H1 (cell line): ENCODE measurements at regions not wholly inside any gene's neighbourhood (a gene's known extent, or its start where the extent isn't known, plus 50 kb on each side); places are given as distances from the start of the nearest gene placed in this dataset.

Source experiments
- CTCF ChIA-PET: fragments of 300-600 bp; sonication (Branson Sonifier 250); formaldehyde crosslinking; loops from one replicate; lab custom pipeline; 2021; ENCODE audit not compliant: partially characterized antibody; lab: Charles Lee
- POLR2A ChIA-PET: fragments of 300-600 bp; sonication (Branson Sonifier 250); formaldehyde crosslinking; loops from one replicate; lab custom pipeline; 2021; ENCODE audit warnings: inconsistent platforms; ENCODE audit not compliant: partially characterized antibody; lab: Charles Lee
- DNase-seq, 2 experiments: peaks; one replicate each; pipeline versions ENCODE4 v3.0.0 to v3.0.0-alpha.2; 2010 to 2022; ENCODE audit warnings: low spot score in 2 of 2, low read depth in 1 of 2, mixed read lengths in 1 of 2
- FAIRE-seq: peaks from 2 replicates; lab custom pipeline; 2011; peaks lifted over from hg19 to GRCh38; lab: Jason Lieb, UNC
- H2AFZ ChIP-seq: 2 replicates; pipeline ENCODE4 v1.8.1; 2012; ENCODE audit warnings: low read length, inconsistent platforms
- H2AK5ac ChIP-seq: 2 replicates; pipeline ENCODE4 v1.6.1; 2013; ENCODE audit warnings: low read depth, low read length
- H2BK120ac ChIP-seq: replicated peaks from 2 replicates; pipeline ENCODE3; 2013; ENCODE audit warnings: low read depth, low read length, inconsistent platforms
- H2BK12ac ChIP-seq: 2 replicates; pipeline ENCODE4 v1.6.1; 2013; ENCODE audit warnings: low read depth, low read length
- H2BK15ac ChIP-seq: 2 replicates; pipeline ENCODE4 v1.6.1; 2013; ENCODE audit warnings: low read length
- H2BK20ac ChIP-seq: 2 replicates; pipeline ENCODE4 v1.6.1; 2013; ENCODE audit warnings: low read length
- H2BK5ac ChIP-seq: 2 replicates; pipeline ENCODE4 v1.6.1; 2013; ENCODE audit warnings: low read depth, low read length
- H3K14ac ChIP-seq: 2 replicates; pipeline ENCODE4 v1.6.1; 2013; ENCODE audit warnings: inconsistent platforms; ENCODE audit not compliant: insufficient read length
- H3K18ac ChIP-seq: 2 replicates; pipeline ENCODE4 v1.6.1; 2013; ENCODE audit warnings: low read length; ENCODE audit errors: extremely low read depth
- H3K23ac ChIP-seq: 2 replicates; pipeline ENCODE4 v1.6.1; 2013; ENCODE audit warnings: inconsistent platforms; ENCODE audit not compliant: insufficient read length
- H3K23me2 ChIP-seq: 2 replicates; pipeline ENCODE4 v1.6.1; 2013; ENCODE audit warnings: low read depth, low read length
- H3K27ac ChIP-seq: 2 replicates; pipeline ENCODE4 v1.6.1; 2011; ENCODE audit warnings: low read depth, low read length, inconsistent platforms
- H3K27me3 ChIP-seq, 4 experiments: replicated peaks in 1 of 4; 1 replicate in 1 of 4; 2 replicates in 3 of 4; pipeline versions ENCODE4 v1.6.1 to v1.8.1; 2011 to 2013; ENCODE audit warnings: low read length in 3 of 4, mild to moderate bottlenecking in 3 of 4, inconsistent platforms in 2 of 4, mixed read lengths in 2 of 4, moderate library complexity in 1 of 4; ENCODE audit not compliant: control insufficient read depth in 3 of 4, insufficient read depth in 3 of 4; ENCODE audit errors: extremely low read depth in 1 of 4
- H3K36me3 ChIP-seq, 4 experiments: 2 replicates each; pipeline versions ENCODE4 v1.6.1 to v1.8.1; 2011 to 2013; ENCODE audit warnings: mild to moderate bottlenecking in 4 of 4, low read length in 3 of 4, moderate library complexity in 2 of 4, control low read depth in 1 of 4, inconsistent platforms in 1 of 4; ENCODE audit not compliant: insufficient read depth in 4 of 4, control insufficient read depth in 2 of 4
- H3K4ac ChIP-seq: replicated peaks from 2 replicates; pipeline ENCODE3; 2013; ENCODE audit warnings: low read length, low read depth, mixed read lengths, inconsistent platforms; ENCODE audit not compliant: insufficient read length
- H3K4me1 ChIP-seq, 4 experiments: replicated peaks in 1 of 4; 1 replicate in 1 of 4; 2 replicates in 3 of 4; pipeline versions ENCODE4 v1.6.1 to v1.8.1; 2011 to 2013; ENCODE audit warnings: low read length in 3 of 4, inconsistent platforms in 2 of 4, mixed read lengths in 1 of 4; ENCODE audit not compliant: insufficient read depth in 4 of 4, control insufficient read depth in 3 of 4
- H3K4me2 ChIP-seq, 2 experiments: 2 replicates each; pipeline versions ENCODE4 v1.6.1 to v1.8.1; 2011 to 2013; ENCODE audit warnings: low read depth in 2 of 2, low read length in 2 of 2, control low read depth in 1 of 2, inconsistent platforms in 1 of 2, mild to moderate bottlenecking in 1 of 2; ENCODE audit not compliant: insufficient read depth in 1 of 2
- H3K4me3 ChIP-seq, 4 experiments: fragments of 200-600, 300-600 bp in 1 of 4; sonication (generic), shearing (Covaris generic), sonication (Bioruptor Twin) in 1 of 4; 2 replicates each; pipeline versions ENCODE4 v1.5.1 to v1.8.1; 2011 to 2016; ENCODE audit warnings: low read length in 4 of 4, low read depth in 3 of 4, control low read depth in 2 of 4, inconsistent platforms in 2 of 4, mild to moderate bottlenecking in 2 of 4, mixed read lengths in 1 of 4, moderate library complexity in 1 of 4; ENCODE audit not compliant: insufficient read depth in 2 of 4; ENCODE audit errors: extremely low read depth in 1 of 4
- H3K56ac ChIP-seq: replicated peaks from 2 replicates; pipeline ENCODE3; 2013; ENCODE audit warnings: low read depth, mild to moderate bottlenecking, mixed read lengths, low read length, inconsistent platforms; ENCODE audit not compliant: insufficient read length
- H3K79me1 ChIP-seq: 2 replicates; pipeline ENCODE4 v1.6.1; 2013; ENCODE audit warnings: low read depth, low read length, control low read depth
- H3K79me2 ChIP-seq, 2 experiments: 2 replicates each; pipeline versions ENCODE4 v1.6.1 to v1.8.1; 2012 to 2013; ENCODE audit warnings: low read length in 2 of 2, mild to moderate bottlenecking in 2 of 2, inconsistent platforms in 1 of 2; ENCODE audit not compliant: insufficient read depth in 2 of 2, control insufficient read depth in 1 of 2
- H3K9ac ChIP-seq, 4 experiments: replicated peaks in 1 of 4; 1 replicate in 1 of 4; 2 replicates in 3 of 4; pipeline versions ENCODE4 v1.6.1 to v1.8.1; 2011 to 2013; ENCODE audit warnings: low read depth in 3 of 4, low read length in 3 of 4, control low read depth in 2 of 4, mild to moderate bottlenecking in 2 of 4, moderate library complexity in 2 of 4, inconsistent platforms in 1 of 4; ENCODE audit errors: extremely low read depth in 1 of 4
- H3K9me3 ChIP-seq, 2 experiments: 2 replicates each; pipeline versions ENCODE4 v1.6.1 to v1.8.1; 2012 to 2013; ENCODE audit warnings: mild to moderate bottlenecking in 2 of 2, moderate library complexity in 2 of 2, control low read depth in 1 of 2, inconsistent platforms in 1 of 2, low read depth in 1 of 2, low read length in 1 of 2, mixed read lengths in 1 of 2; ENCODE audit not compliant: insufficient read depth in 2 of 2
- H4K20me1 ChIP-seq, 2 experiments: replicated peaks in 1 of 2; 2 replicates each; pipeline versions ENCODE3 to v1.8.1; 2011 to 2013; ENCODE audit warnings: inconsistent platforms in 2 of 2, low read length in 2 of 2, mild to moderate bottlenecking in 1 of 2; ENCODE audit not compliant: insufficient read depth in 2 of 2, control insufficient read depth in 1 of 2
- H4K5ac ChIP-seq: 2 replicates; pipeline ENCODE4 v1.6.1; 2013; ENCODE audit warnings: low read length, low read depth, mixed read lengths, inconsistent platforms; ENCODE audit not compliant: insufficient read length
- H4K8ac ChIP-seq: 2 replicates; pipeline ENCODE4 v1.8.0; 2013; ENCODE audit warnings: mild to moderate bottlenecking, moderate library complexity, low read length, inconsistent platforms; ENCODE audit not compliant: insufficient read depth; ENCODE audit errors: extremely low read depth
- H4K91ac ChIP-seq: replicated peaks from 2 replicates; pipeline ENCODE3; 2013; ENCODE audit warnings: low read length, mixed read lengths, inconsistent platforms; ENCODE audit not compliant: insufficient read length
- BACH1 ChIP-seq: IDR thresholded peaks from 2 replicates; pipeline ENCODE4 v1.6.1; 2012; ENCODE audit warnings: low read length, improper control_type of control experiment
- CEBPB ChIP-seq: IDR thresholded peaks from 2 replicates; pipeline ENCODE4 v1.6.1; 2012; ENCODE audit warnings: low read depth, low read length
- CHD1 ChIP-seq: IDR thresholded peaks from 2 replicates; pipeline ENCODE4 v1.6.1; 2012; ENCODE audit warnings: low read depth, low read length, improper control_type of control experiment
- JUN ChIP-seq: IDR thresholded peaks from 2 replicates; pipeline ENCODE4 v1.6.1; 2011; ENCODE audit warnings: low read depth, mild to moderate bottlenecking, improper control_type of control experiment, low read length
- KDM4A ChIP-seq: IDR thresholded peaks from one replicate; pipeline ENCODE4 v1.7.1; 2012; ENCODE audit warnings: low read depth, mild to moderate bottlenecking, moderate library complexity, low read length, inconsistent platforms; ENCODE audit not compliant: severe bottlenecking
- PHF8 ChIP-seq: fragments of 200-600 bp; sonication (generic); conservative IDR thresholded peaks from 2 replicates; pipeline ENCODE4 v1.7.1; 2012; ENCODE audit warnings: low read depth, mild to moderate bottlenecking, inconsistent platforms, low read length, moderate library complexity
- RAD21 ChIP-seq, 2 experiments: IDR thresholded peaks in 1 of 2; conservative IDR thresholded peaks in 1 of 2; 2 replicates each; pipeline ENCODE4 v1.6.1; 2011; ENCODE audit warnings: low read depth in 2 of 2, low read length in 2 of 2, improper control_type of control experiment in 1 of 2, inconsistent platforms in 1 of 2, mild to moderate bottlenecking in 1 of 2, moderate library complexity in 1 of 2
- RNF2 ChIP-seq: fragments of 200-900, 300-1000 bp; sonication (generic); IDR thresholded peaks from 2 replicates; pipeline ENCODE4 v1.7.1; 2016; ENCODE audit warnings: borderline replicate concordance, low read depth, mild to moderate bottlenecking, antibody characterized with exemption, low read length; ENCODE audit not compliant: poor library complexity, severe bottlenecking; ENCODE audit errors: missing control alignments
- SAP30 ChIP-seq: fragments of 300-600 bp; sonication (generic); IDR thresholded peaks from 2 replicates; pipeline ENCODE4 v1.7.1; 2012; ENCODE audit warnings: low read length, moderate library complexity, mild to moderate bottlenecking, inconsistent platforms; ENCODE audit not compliant: insufficient read depth, insufficient replicate concordance
- YY1 ChIP-seq: IDR thresholded peaks from 2 replicates; pipeline ENCODE4 v1.6.1; 2011; ENCODE audit warnings: low read depth, mild to moderate bottlenecking, low read length
- ZNF274 ChIP-seq: IDR thresholded peaks from 2 replicates; pipeline ENCODE4 v1.7.0; 2012; ENCODE audit warnings: low read length, borderline replicate concordance; ENCODE audit errors: extremely low read depth
- WGBS, 2 experiments: shearing (Covaris generic) in 1 of 2; methylation state at CpG; one replicate each; pipeline versions ENCODE4 v1.1.6 to v1.1.7; 2013 to 2015; ENCODE audit warnings: low lambda C conversion rate in 2 of 2, mixed read lengths in 2 of 2, inconsistent platforms in 1 of 2, low coverage in 1 of 2, missing lambda C conversion rate in 1 of 2; ENCODE audit not compliant: insufficient replicate concordance in 2 of 2, insufficient coverage in 1 of 2, insufficient read length in 1 of 2; ENCODE audit errors: extremely low coverage in 1 of 2, missing lambda C conversion rate in 1 of 2; 5-methylcytosine and 5-hydroxymethylcytosine counted together
- TF ChIP-seq, protein P1 (sequence below): IDR thresholded peaks from 2 replicates; pipeline ENCODE4 v1.6.1; 2012; ENCODE audit warnings: inconsistent platforms
- TF ChIP-seq, protein P2 (sequence below): IDR thresholded peaks from 2 replicates; pipeline ENCODE4 v1.6.1; 2012; ENCODE audit warnings: inconsistent platforms

DNA sequence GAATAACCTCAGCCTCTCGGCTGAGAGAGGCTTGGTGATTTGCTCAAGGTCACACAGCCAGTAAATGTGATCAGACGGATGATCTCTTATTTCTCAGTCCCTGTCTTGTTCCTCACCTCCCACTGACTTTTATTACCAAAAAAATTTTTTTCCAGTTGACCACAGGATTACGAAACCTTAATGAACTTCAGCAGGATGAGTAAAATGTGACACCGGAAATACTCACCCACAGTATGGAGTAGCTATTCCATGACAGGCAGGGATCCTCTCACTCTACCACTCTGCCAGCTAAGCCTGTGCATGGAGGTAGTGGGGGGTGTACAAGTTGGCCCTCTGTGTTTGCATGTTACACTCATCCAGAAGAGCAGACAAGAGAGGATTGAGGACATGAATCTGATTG is 916.4 kb downstream of the UQCRFS1 start:
- Histone ChIP-seq H2AFZ (no peak overlapping the region), H3K4ac (no peak overlapping the region), H3K18ac (no peak overlapping the region), H3K79me2 (no peaks in the 10 kb centered on the region), H3K14ac (no peak overlapping the region), H2BK12ac (no peak overlapping the region), H2BK15ac (peak overlapping the region; percentile 89; the same call in 1 of the 2 replicates), H2BK5ac (no peak overlapping the region; the same call in 1 of the 2 replicates), H3K4me2 (no peak overlapping the region), H3K9me3 (no peaks in the 10 kb centered on the region), H2BK120ac (no peak overlapping the region), H3K4me3 (no peak overlapping the region), H4K5ac (no peak overlapping the region), H3K23me2 (no peaks in the 10 kb centered on the region; the same call in 1 of the 2 replicates), H3K36me3 (no peaks in the 10 kb centered on the region), H3K27me3 (no peaks in the 10 kb centered on the region), H3K27ac (no peak overlapping the region), H3K4me1 (peaks cover 8 to 26% (median 20%) of the 10 kb centered on the region in 4 experiments), H4K20me1 (no peaks in the 10 kb centered on the region), H3K79me1 (no peaks in the 10 kb centered on the region), H4K91ac (peak overlapping the region; percentile 34), H3K23ac (no peak overlapping the region), H3K56ac (no peak overlapping the region), H2AK5ac (no peak overlapping the region), H3K9ac (no peak overlapping the region), H2BK20ac (peak overlapping the region; percentile 83), H4K8ac (no peak overlapping the region)
- WGBS, 2 experiments: 88% methylated on average over 4 of the region's 4 CpGs; no CpG with 5 or more reads in 1 of the 2 experiments
- no peak for DNase-seq
- FAIRE-seq: no peak
- ChIA-PET POLR2A (no interaction called here), CTCF (interaction anchor here (0.9 to 1.6 kb wide), 5 partner anchors 26 to 320 kb away, joined by 3 to 4 read pairs (median 3); no protein-coding TSS in a partner anchor)
- no peak for TF ChIP-seq RAD21 (IDR thresholded peaks at IDR 0.05 in 1 of 2, conservative IDR thresholded peaks at IDR 0.05 in 1 of 2; ENCODE audit: low read depth in 2 of 2, low read length in 2 of 2)
- no peak for TF ChIP-seq BACH1
- TF ChIP-seq, protein P1, sequence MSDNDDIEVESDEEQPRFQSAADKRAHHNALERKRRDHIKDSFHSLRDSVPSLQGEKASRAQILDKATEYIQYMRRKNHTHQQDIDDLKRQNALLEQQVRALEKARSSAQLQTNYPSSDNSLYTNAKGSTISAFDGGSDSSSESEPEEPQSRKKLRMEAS: no peak
- TF ChIP-seq KDM4A: no peak
- TF ChIP-seq CEBPB: no peak
- no peak for TF ChIP-seq CHD1
- no peak for TF ChIP-seq JUN
- no peak for TF ChIP-seq YY1
- TF ChIP-seq RNF2: no peak
- no peak for TF ChIP-seq SAP30
- TF ChIP-seq ZNF274: no peak
- no peak for TF ChIP-seq PHF8
- TF ChIP-seq, protein P2, sequence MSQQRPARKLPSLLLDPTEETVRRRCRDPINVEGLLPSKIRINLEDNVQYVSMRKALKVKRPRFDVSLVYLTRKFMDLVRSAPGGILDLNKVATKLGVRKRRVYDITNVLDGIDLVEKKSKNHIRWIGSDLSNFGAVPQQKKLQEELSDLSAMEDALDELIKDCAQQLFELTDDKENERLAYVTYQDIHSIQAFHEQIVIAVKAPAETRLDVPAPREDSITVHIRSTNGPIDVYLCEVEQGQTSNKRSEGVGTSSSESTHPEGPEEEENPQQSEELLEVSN: no peak
